ENCODE measurements at regions not wholly inside any gene's neighbourhood (a gene's known extent, or its start where the extent isn't known, plus 50 kb on each side); places are given as distances from the start of the nearest gene placed in this dataset.
A peak's percentile ranks its signal among the peaks of the same experiment; 100 is the strongest.
"Not testable (repeated sequence)": the region's sequence is repeated elsewhere in the genome, so short reads cannot be mapped to it uniquely, and the experiment has no call there.

- DNase-seq (ENCODE audit: insufficient read length, low spot score) (no peak), FAIRE-seq (no peak)
These were observed 146.3 kb downstream of the ANXA2 start for GRCh38 chr15:60251300-60252070.

GRCh38 chr15:60254416-60254815 lies 143.4 kb downstream of the ANXA2 start:
- DNase-seq (ENCODE audit: insufficient read length, low spot score), result no peak
- FAIRE-seq, result no peak

DNA sequence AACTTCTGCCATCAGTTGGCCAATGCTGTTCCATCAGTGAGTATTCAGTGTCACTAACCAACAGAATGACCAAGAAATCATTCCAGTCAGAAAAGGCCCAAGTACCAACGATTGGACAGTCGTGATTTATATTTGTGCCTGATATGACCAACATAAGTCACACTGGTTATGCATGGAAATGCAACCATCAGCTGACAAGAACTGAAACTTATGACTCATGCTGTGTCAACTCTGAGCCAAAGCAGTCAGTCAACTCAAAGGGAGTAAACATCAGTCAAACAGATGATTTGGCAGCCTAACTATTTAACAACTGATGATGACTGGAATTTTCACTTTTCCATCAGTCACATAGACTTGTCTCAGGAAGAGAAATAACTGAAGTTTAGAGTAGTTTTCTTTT lies 142.4 kb downstream of the ANXA2 start:
- FAIRE-seq (peak; percentile 31), DNase-seq (ENCODE audit: insufficient read length, low spot score) (peak; percentile 6)

GRCh38 chr15:60257591-60258159 lies 140.1 kb downstream of the ANXA2 start:
- no peak for DNase-seq (ENCODE audit: insufficient read length, low spot score)
- no peak for FAIRE-seq

DNA sequence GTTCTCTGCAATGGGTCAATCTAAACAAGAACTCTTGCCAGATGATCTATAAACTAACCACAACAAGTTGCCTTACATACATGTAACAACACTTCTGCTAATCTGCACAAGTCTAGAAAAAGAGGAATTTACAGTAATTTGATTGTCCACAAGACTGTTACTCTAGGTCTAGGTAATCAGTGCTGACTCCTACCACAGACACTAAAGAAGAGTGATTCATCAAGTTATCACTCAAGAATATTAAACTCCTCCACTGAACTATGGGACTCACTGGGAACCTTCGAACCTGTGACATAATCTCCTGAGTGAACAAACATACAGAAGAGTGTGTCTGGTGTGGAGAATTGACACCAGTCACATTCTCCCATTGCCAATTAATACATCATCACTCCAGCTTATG lies 138.3 kb downstream of the ANXA2 start:
- FAIRE-seq, result no peak

DNA sequence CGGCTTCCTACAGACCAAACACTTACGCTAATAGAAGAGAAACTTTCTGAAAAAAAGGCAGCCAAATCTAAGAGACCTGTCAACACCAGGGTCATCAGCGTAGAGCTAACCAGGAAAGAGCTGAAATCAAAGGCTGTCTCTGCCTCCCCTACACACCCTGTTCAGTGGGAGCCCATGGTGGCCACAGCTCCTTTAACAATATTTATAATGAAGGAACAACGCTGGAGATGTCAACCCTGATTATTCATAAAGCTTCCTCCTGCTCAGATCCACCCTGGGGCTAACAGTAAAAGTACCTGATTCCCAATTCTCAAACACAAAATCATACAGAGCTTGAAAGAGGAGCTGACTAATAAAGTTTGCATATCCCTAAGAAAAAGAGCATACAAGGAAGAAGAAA lies 133.7 kb downstream of the ANXA2 start:
- FAIRE-seq (no peak), DNase-seq (ENCODE audit: insufficient read length, low spot score) (no peak)

More for the DNA sequence above, 138.3 kb downstream of the ANXA2 start:
- no peak for DNase-seq (ENCODE audit: insufficient read length, low spot score)

DNA sequence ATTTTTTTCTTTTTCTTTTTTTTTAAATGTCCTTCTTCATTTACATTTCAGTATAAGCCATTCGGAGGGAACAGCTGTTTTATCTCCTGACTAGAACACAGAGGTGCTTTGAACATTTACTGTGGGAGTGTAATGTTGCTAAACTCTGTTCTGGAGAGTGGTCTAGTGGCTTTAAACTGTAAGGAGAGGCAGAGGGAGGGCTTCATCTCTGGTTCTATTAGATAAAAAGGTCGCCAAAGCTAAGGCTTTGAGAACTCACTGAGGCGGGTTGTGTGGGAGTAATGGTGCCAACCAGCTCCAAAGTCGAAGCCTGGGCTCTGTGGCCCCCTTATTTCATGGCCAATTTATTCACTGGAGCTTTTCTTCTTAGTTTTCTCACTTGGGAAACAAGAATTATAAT lies 133.2 kb downstream of the ANXA2 start:
- DNase-seq (ENCODE audit: insufficient read length, low spot score) (no peak), FAIRE-seq (no peak)

DNA sequence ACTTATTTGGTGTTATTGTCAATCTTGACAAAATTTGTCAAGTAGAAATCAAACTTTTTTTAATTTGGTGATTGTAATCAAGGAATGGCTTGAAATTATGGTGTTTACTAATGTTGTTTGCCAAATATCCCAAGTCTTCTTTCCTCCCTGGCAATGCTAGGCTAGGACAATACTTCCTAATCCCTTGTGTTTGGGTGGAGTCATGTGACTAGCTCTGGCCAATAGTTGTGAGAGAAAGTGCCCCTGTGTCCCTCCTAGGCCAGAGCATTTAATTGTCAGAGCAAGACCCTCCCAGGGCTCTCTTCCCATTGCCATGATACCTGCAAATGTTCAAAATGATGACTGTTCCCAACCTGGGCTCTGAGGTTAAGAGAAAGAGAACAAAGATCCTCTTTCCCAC lies 132.7 kb downstream of the ANXA2 start:
- FAIRE-seq (no peak), DNase-seq (ENCODE audit: insufficient read length, low spot score) (no peak)

DNA sequence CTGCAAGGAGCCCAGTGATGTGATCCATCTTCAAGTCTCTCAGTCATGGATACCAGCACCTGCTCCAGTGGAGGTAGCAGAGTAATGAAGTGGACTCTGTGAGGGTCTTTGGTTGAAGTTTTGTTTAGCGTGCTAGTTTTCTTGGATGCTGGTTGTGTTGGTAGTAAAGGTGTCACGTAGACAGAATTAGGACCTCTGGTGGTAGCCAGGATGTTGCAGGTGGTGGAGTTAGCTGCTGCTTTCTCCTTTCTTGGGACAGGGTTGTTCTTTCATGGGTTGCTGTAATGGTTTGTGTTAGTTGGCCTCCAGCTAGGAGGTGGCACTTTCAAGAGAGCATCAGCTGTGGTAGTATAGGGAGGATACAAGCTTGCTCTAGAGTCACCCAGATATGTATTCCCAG lies 125.2 kb downstream of the ANXA2 start:
- no peak for DNase-seq (ENCODE audit: insufficient read length, low spot score)
- FAIRE-seq, result no peak

- DNase-seq (ENCODE audit: insufficient read length, low spot score), result no peak
- FAIRE-seq, result no peak
These were observed 122.2 kb downstream of the ANXA2 start for GRCh38 chr15:60275624-60276023.

DNA sequence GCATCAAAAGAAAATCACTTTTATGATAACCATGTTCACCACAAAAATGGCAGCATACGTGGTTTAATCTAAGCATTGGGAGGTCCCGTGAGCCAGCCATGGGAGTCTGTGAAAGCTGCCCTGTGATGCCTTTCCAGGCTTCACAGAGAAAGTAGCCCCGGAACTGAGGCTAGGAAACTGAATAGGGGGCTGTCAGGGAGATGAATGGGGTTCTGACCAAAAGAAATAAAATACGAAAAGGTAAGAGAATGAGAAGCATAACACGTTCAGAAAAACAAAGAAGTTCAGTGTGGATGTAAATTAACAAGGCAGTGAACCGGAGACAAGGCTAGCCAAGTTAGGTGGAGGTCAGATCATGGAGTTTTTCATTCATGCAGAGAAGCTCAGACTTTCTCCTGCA lies 118.9 kb downstream of the ANXA2 start:
- FAIRE-seq (no peak), DNase-seq (ENCODE audit: insufficient read length, low spot score) (no peak)

GRCh38 chr15:60280259-60280658 lies 117.5 kb downstream of the ANXA2 start:
- FAIRE-seq, result no peak

GRCh38 chr15:60283936-60284335 lies 113.8 kb downstream of the ANXA2 start:
- no peak for FAIRE-seq
- DNase-seq (ENCODE audit: insufficient read length, low spot score), result no peak

More at GRCh38 chr15:60280259-60280658, 117.5 kb downstream of the ANXA2 start:
- DNase-seq (ENCODE audit: insufficient read length, low spot score), result no peak

- DNase-seq (ENCODE audit: insufficient read length, low spot score); FAIRE-seq: not testable (repeated sequence)
These were observed 101.9 kb downstream of the ANXA2 start for GRCh38 chr15:60295901-60296300.

GRCh38 chr15:60297047-60297446 lies 100.7 kb downstream of the ANXA2 start:
- no peak for FAIRE-seq
- DNase-seq (ENCODE audit: insufficient read length, low spot score), result no peak

All from HTR-8/SVneo (cell line).